Esophagus muscularis mucosa (tissue), 4 donors: ENCODE measurements at regions not wholly inside any gene's neighbourhood (a gene's known extent, or its start where the extent isn't known, plus 50 kb on each side); places are given as distances from the start of the nearest gene placed in this dataset.

Experiments
- DNase-seq: peaks from one replicate; pipeline ENCODE4 v3.0.0-alpha.2; 2017; ENCODE audit errors: extremely low spot score
- H3K27ac ChIP-seq, 4 donors: fragments of 200-600 bp; sonication (generic); replicated peaks in 1 of 4; 1 replicate in 3 of 4; 2 replicates in 1 of 4; pipeline ENCODE4 v1.5.1; 2016 to 2019; ENCODE audit warnings: mild to moderate bottlenecking in 1 of 4
- H3K27me3 ChIP-seq, 4 donors: fragments of 200-600 bp; sonication (generic); one replicate each; pipeline versions ENCODE4 v1.5.1 to v1.6.0; 2016 to 2019
- H3K36me3 ChIP-seq, 4 donors: fragments of 200-600 bp; sonication (generic); one replicate each; pipeline ENCODE4 v1.5.1; 2016 to 2019
- H3K4me1 ChIP-seq, 4 donors: fragments of 200-600 bp; sonication (generic); one replicate each; pipeline ENCODE4 v1.5.1; 2016 to 2019
- H3K4me3 ChIP-seq, 4 donors: fragments of 200-600 bp; sonication (generic); 1 replicate in 2 of 4; 2 replicates in 2 of 4; pipeline ENCODE4 v1.5.1; 2016 to 2019; ENCODE audit warnings: mild to moderate bottlenecking in 4 of 4, moderate library complexity in 1 of 4
- H3K9me3 ChIP-seq, 4 donors: fragments of 200-600 bp; sonication (generic); 1 replicate in 3 of 4; 2 replicates in 1 of 4; pipeline ENCODE4 v1.5.1; 2016 to 2019
- CTCF ChIP-seq, 3 experiments: fragments of 200-600 bp in 2 of 3; fragments of 450-650 bp in 1 of 3; sonication (generic) in 2 of 3; IDR thresholded peaks; one replicate each; pipeline ENCODE4 v1.5.1; 2017 to 2019; ENCODE audit warnings: antibody characterized with exemption in 3 of 3, mild to moderate bottlenecking in 2 of 3, moderate library complexity in 1 of 3
- EP300 ChIP-seq: sonication (generic); formaldehyde crosslinking; IDR thresholded peaks from one replicate; pipeline ENCODE4 v1.6.1; 2017; ENCODE audit warnings: antibody characterized with exemption
- POLR2A ChIP-seq: fragments of 450-650 bp; IDR thresholded peaks from one replicate; pipeline ENCODE4 v1.6.1; 2017; ENCODE audit warnings: antibody characterized with exemption, moderate library complexity, mild to moderate bottlenecking, low read depth
- POLR2AphosphoS5 ChIP-seq, 2 donors: sonication (generic); formaldehyde crosslinking; IDR thresholded peaks; one replicate each; pipeline ENCODE4 v1.6.1; 2017; ENCODE audit warnings: antibody characterized with exemption in 2 of 2
- WGBS: methylation state at CpG from one replicate; pipeline ENCODE4 v1.1.5; 2018; 5-methylcytosine and 5-hydroxymethylcytosine counted together
- intact Hi-C: fragments of 100-400 bp; cut with DNase I; formaldehyde crosslinking; loops from one replicate; pipeline ENCODE4 v1.15.1; 2023

GRCh38 chr18:47519706-47520105, 268.2 kb upstream of the SKOR2 start:
- intact Hi-C loops = no loop called here
- Histone ChIP-seq H3K4me3 (no peak overlapping the region), H3K9me3 (no peaks in the 10 kb centered on the region), H3K27ac (no peak overlapping the region), H3K27me3 (no peaks in the 10 kb centered on the region), H3K4me1 (no peaks in the 10 kb centered on the region), H3K36me3 (no peaks in the 10 kb centered on the region)
- TF ChIP-seq POLR2AphosphoS5 (IDR thresholded peaks at IDR 0.05) = no peak
- no peak for TF ChIP-seq EP300
- TF ChIP-seq CTCF (IDR thresholded peaks at IDR 0.05) = no peak
- TF ChIP-seq POLR2A = no peak
- DNase-seq = peak; percentile 70

GRCh38 chr18:47519277-47519676, 267.8 kb upstream of the SKOR2 start:
- Histone ChIP-seq H3K27me3 (no peaks in the 10 kb centered on the region), H3K4me3 (no peak overlapping the region), H3K4me1 (no peaks in the 10 kb centered on the region), H3K27ac (no peak overlapping the region), H3K9me3 (no peaks in the 10 kb centered on the region), H3K36me3 (no peaks in the 10 kb centered on the region)
- no peak for DNase-seq
- 56% methylated on average over 5 of the region's 5 CpGs for WGBS
- intact Hi-C loops = no loop called here
- TF ChIP-seq POLR2AphosphoS5 (IDR thresholded peaks at IDR 0.05) (no peak), POLR2A (no peak), CTCF (IDR thresholded peaks at IDR 0.05) (no peak), EP300 (no peak)

GRCh38 chr18:47513614-47514013, 262.2 kb upstream of the SKOR2 start:
- 79% methylated on average over 3 of the region's 3 CpGs for WGBS
- no peaks in the 10 kb centered on the region for H3K9me3 ChIP-seq
- H3K4me3 ChIP-seq = no peak overlapping the region
- H3K4me1 ChIP-seq = no peaks in the 10 kb centered on the region
- H3K27me3 ChIP-seq = no peaks in the 10 kb centered on the region
- no peaks in the 10 kb centered on the region for H3K36me3 ChIP-seq
- no peak overlapping the region for H3K27ac ChIP-seq
- intact Hi-C loops = no loop called here
- no peak for TF ChIP-seq POLR2AphosphoS5 (IDR thresholded peaks at IDR 0.05)
- no peak for TF ChIP-seq CTCF (IDR thresholded peaks at IDR 0.05)
- no peak for TF ChIP-seq POLR2A
- TF ChIP-seq EP300 = no peak
- DNase-seq = peak; percentile 55

- WGBS = 86% methylated on average over 13 of the region's 13 CpGs
- no peaks in the 10 kb centered on the region for H3K9me3 ChIP-seq
- peak; percentile 89 for DNase-seq
- H3K4me1 ChIP-seq = no peaks in the 10 kb centered on the region
- intact Hi-C loops = no loop called here
- no peaks in the 10 kb centered on the region for H3K27me3 ChIP-seq
- no peak overlapping the region for H3K4me3 ChIP-seq
- no peaks in the 10 kb centered on the region for H3K36me3 ChIP-seq
- H3K27ac ChIP-seq = no peak overlapping the region
- TF ChIP-seq POLR2A = no peak
- TF ChIP-seq CTCF (IDR thresholded peaks at IDR 0.05) = no peak
- no peak for TF ChIP-seq EP300
- no peak for TF ChIP-seq POLR2AphosphoS5 (IDR thresholded peaks at IDR 0.05)
Measured at GRCh38 chr18:47512726-47513435, 261.4 kb upstream of the SKOR2 start.

GRCh38 chr18:47512056-47512455, 260.6 kb upstream of the SKOR2 start:
- Histone ChIP-seq H3K4me1 (no peaks in the 10 kb centered on the region), H3K4me3 (no peak overlapping the region), H3K36me3 (no peaks in the 10 kb centered on the region), H3K27ac (no peak overlapping the region), H3K27me3 (no peaks in the 10 kb centered on the region), H3K9me3 (no peaks in the 10 kb centered on the region)
- no peak for DNase-seq
- intact Hi-C loops = no loop called here
- WGBS = 69% methylated on average over 6 of the region's 6 CpGs
- TF ChIP-seq POLR2A = no peak
- TF ChIP-seq POLR2AphosphoS5 (IDR thresholded peaks at IDR 0.05) = no peak
- no peak for TF ChIP-seq CTCF (IDR thresholded peaks at IDR 0.05)
- TF ChIP-seq EP300 = no peak
